GM08714 (cell line): ENCODE measurements at regions not wholly inside any gene's neighbourhood (a gene's known extent, or its start where the extent isn't known, plus 50 kb on each side); places are given as distances from the start of the nearest gene placed in this dataset.

Experiments
- H3K4me3 ChIP-seq: fragments of 200-500 bp; sonication (Bioruptor generic); 2 replicates; pipeline ENCODE4 v1.5.1; 2014; ENCODE audit warnings: mild to moderate bottlenecking, low read length, inconsistent platforms
- ZNF274 ChIP-seq: IDR thresholded peaks from 2 replicates; pipeline ENCODE4 v1.6.1; 2012; ENCODE audit warnings: mild to moderate bottlenecking, low read depth, low read length

- no peak for TF ChIP-seq ZNF274
- no peak overlapping the region for H3K4me3 ChIP-seq
Observed at GRCh38 chr16:79707876-79708275, 107.3 kb upstream of the MAF start.

DNA sequence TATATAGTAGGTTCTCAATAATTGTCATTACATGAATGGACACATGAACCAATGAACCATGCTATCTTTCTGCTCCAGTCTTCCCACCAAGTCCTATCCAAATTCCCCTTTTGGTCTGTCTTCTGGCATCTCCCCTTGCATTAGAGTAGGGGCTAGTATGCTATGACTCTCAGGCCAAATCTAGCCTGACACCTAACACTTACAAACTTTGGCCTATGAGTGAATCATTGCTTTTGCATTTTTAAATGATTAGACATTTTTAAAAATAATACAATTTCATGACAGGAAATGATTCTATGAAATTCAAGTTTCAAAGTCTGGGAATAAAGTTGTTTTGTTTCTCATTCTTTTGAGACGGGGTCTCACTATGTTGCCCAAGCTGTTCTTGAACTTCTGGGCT lies 102.5 kb upstream of the MAF start:
- TF ChIP-seq ZNF274: no peak
- H3K4me3 ChIP-seq: no peak overlapping the region

- no peak overlapping the region for H3K4me3 ChIP-seq
- no peak for TF ChIP-seq ZNF274
Observed at GRCh38 chr16:79698341-79698753, 97.8 kb upstream of the MAF start.

DNA sequence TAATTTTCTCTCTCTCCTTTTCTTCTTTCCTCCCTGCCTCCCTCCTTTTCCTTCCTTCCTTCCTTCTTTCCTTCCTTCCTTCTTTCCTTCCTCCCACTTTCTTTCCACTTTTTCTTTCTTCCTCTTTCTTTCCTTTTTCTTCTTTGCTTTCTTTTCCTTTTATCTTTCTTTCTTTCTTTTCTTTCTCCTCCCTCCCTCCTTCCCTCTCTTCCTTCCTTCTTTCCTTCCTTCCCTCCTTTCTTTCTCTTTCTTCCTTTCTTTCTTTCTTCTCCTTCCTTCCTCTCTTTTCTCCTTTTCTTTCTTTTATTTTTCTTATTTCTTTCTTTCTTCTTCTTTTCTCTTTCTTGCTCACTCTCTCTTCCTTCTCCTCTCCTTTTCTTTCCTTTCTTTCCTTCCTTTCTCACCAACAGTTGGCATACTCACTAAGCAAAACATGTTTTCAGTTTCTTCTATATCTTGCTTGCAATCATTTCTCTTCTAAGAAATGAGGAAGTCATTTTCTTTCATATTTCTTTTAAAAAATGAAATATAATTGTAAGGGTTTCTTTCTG lies 97.1 kb upstream of the MAF start:
- no peak overlapping the region for H3K4me3 ChIP-seq
- TF ChIP-seq ZNF274: no peak

DNA sequence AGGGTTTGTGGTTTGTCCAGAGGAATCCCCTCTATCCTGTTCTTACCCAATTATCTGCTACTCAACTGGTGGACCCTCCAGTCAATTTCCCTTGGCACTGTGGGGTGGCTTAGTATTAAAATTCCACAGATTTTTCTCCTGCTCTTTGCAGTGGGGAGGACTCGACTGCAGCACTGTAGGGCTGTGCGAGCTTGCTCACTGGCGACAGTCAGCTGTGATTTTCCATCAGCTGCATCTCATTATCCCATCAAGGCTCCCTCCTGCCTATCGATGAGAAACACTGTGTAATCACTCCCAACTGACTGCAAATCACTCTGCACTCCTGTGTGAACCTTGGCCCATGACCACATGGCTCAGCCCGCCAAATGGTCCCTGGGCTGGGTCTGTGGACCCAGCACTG lies 90.5 kb upstream of the MAF start:
- no peak overlapping the region for H3K4me3 ChIP-seq
- no peak for TF ChIP-seq ZNF274

- no peak for TF ChIP-seq ZNF274
- H3K4me3 ChIP-seq: no peak overlapping the region
Observed at GRCh38 chr16:79690159-79690558, 89.6 kb upstream of the MAF start.

- no peak for TF ChIP-seq ZNF274
- H3K4me3 ChIP-seq: no peak overlapping the region
Observed at GRCh38 chr16:79687249-79688130, 87.0 kb upstream of the MAF start.

DNA sequence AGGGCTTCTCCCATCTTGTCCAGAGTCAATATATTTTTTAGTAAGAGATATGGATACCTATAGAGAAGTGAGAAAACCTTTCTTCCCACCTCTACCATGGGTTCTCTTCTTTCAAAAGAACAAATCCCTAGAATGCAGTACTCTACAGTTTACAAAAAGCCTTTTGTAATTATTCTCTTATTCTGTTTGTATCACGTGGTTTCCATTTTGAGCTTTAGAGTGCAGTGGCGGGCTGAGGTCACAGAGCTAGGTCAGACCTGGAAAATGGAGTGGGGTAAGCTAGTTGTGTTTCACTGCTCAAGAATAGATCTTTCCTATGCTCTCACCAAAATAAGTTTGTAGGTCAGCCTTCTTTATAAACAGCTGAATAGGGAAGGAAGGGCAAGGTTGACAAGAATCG lies 85.3 kb upstream of the MAF start:
- H3K4me3 ChIP-seq: no peak overlapping the region
- no peak for TF ChIP-seq ZNF274

GRCh38 chr16:79679334-79679733 lies 78.8 kb upstream of the MAF start:
- TF ChIP-seq ZNF274: no peak
- H3K4me3 ChIP-seq: no peak overlapping the region

DNA sequence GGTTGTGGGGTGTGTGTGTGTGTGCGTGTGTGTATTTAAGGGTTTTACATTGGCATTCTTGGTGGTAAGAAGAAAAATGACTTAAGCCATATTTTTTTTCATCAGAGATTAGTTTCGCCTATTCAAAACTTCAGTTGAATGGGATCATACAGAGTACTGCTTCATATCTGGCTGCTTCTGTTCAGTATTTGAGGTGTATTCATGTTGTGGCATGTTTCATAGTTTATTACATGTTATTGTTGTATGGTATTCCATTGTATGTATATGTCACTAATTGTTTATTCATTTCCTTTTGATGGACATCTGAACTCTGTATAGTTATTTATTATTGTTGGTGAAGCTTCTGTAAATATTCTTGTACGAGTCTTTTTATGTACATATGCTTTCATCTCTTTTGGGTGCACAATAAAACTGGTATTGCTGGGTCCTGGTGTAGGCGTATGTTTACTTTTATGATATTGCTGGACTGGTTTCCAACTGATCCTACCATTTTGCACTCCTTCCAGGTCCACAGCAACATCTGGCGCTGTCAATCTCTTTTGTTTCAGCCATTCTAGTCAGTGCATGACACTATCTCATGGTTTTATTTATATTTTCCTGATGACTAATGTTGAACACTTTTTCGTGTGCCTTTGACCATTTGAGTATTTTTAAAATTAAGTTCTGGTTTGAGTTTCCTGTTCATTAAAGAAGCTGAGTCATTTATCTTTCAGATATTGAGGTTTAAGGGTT lies 77.4 kb upstream of the MAF start:
- no peak overlapping the region for H3K4me3 ChIP-seq
- TF ChIP-seq ZNF274: no peak

GRCh38 chr16:79673635-79674034 lies 73.1 kb upstream of the MAF start:
- no peak for TF ChIP-seq ZNF274
- no peak overlapping the region for H3K4me3 ChIP-seq

DNA sequence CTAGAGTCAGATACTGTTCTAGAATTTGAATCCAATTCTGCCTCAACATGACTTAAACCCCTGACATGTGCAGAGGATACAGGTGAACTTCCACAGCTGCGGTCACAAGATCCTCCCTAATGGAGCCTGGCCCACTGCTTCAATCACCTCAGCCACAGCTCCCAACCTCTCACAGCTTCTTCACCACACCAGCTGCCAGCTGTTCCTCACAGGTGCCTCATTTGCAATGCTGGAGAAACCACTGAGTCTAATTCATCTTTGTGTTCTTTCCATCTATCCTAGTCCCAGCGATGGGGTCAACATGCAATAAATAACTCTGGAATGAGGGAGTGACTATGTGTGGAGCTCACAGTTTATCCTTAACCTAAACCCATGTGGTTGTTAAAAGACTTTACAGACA lies 72.0 kb upstream of the MAF start:
- no peak for TF ChIP-seq ZNF274
- no peak overlapping the region for H3K4me3 ChIP-seq

- no peak overlapping the region for H3K4me3 ChIP-seq
- TF ChIP-seq ZNF274: no peak
Observed at GRCh38 chr16:79668502-79668901, 68.0 kb upstream of the MAF start.

DNA sequence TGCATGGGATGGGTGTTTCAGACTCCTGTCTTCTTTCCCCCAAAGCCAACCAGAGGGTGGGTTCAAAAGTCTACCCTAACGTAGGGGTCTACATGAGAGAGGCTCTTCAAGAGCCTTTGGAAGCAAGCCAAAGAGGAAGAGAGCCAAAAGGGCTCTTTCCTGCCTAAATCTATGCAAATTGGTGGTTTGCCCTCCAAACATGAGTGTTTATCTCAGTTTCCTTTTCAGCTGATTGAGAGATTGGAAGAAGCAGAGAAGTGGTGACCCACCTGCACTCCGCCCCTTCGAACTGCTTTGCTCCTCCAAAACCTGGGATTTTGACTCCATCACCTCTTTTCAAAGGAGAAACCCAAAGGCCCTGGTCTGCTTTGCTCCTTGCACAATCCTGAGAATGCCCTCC lies 65.4 kb upstream of the MAF start:
- H3K4me3 ChIP-seq: no peak overlapping the region
- TF ChIP-seq ZNF274: no peak

- TF ChIP-seq ZNF274: no peak
- H3K4me3 ChIP-seq: no peak overlapping the region
Observed at GRCh38 chr16:79664407-79664806, 63.9 kb upstream of the MAF start.
